K562 (cell line): ENCODE measurements at regions not wholly inside any gene's neighbourhood (a gene's known extent, or its start where the extent isn't known, plus 50 kb on each side); places are given as distances from the start of the nearest gene placed in this dataset.

Source experiments
- ATAC-seq: fragments of 200-7000 bp; cut with Tn5 transposase; 3 replicates; pipeline ENCODE4 v1.9.1; 2020; ENCODE audit warnings: moderate library complexity
- BruUV-seq: library from RNA; stranded (reverse); fragments of 400-500 nt; replicated peaks from 2 replicates; lab custom pipeline; 2021; lab: Mats Ljungman, UMichigan
- CTCF ChIA-PET: fragments of 300-600 bp; formaldehyde crosslinking; extraction: SDS; loops from one replicate; lab custom pipeline; 2021; ENCODE audit warnings: low intra/inter-chr PET ratio; lab: Yijun Ruan, JAX
- POLR2A ChIA-PET: fragments of 300-600, 350-650 bp; sonication (Branson Sonifier 250); formaldehyde crosslinking; extraction: SDS; loops from one replicate; lab custom pipeline; 2021; ENCODE audit warnings: antibody characterized with exemption, inconsistent platforms; lab: Yijun Ruan, JAX
- DNase-seq, 4 experiments: peaks; one replicate each; pipeline versions ENCODE4 v3.0.0 to v3.0.0-alpha.2; 2011 to 2018; ENCODE audit warnings: low spot score in 3 of 4, mixed read lengths in 3 of 4; ENCODE audit errors: extremely low read depth in 1 of 4
- FAIRE-seq: peaks from 2 replicates; lab custom pipeline; 2011; peaks lifted over from hg19 to GRCh38; lab: Jason Lieb, UNC
- H2AFZ ChIP-seq: 2 replicates; pipeline ENCODE4 v1.6.0; 2011; ENCODE audit warnings: low read depth, low read length, control low read depth, inconsistent platforms
- H3K27ac ChIP-seq: fragments of 200-600 bp; 3 replicates; pipeline ENCODE4 v1.8.0; 2011; ENCODE audit warnings: low read depth, mild to moderate bottlenecking, control low read depth, inconsistent platforms, low read length, moderate library complexity, mixed read lengths; ENCODE audit errors: extremely low read depth
- H3K27me3 ChIP-seq, 2 experiments: fragments of 300-600 bp in 1 of 2; 2 replicates in 1 of 2; 3 replicates in 1 of 2; pipeline versions ENCODE4 v1.6.0 to v1.8.0; 2011; ENCODE audit warnings: inconsistent platforms in 2 of 2, low read length in 2 of 2, mild to moderate bottlenecking in 1 of 2, mixed read lengths in 1 of 2, moderate library complexity in 1 of 2; ENCODE audit not compliant: control insufficient read depth in 2 of 2, insufficient read depth in 2 of 2
- H3K36me3 ChIP-seq: fragments of 300-600 bp; 3 replicates; pipeline ENCODE4 v1.8.0; 2011; ENCODE audit warnings: mild to moderate bottlenecking, low read length, inconsistent platforms; ENCODE audit not compliant: control insufficient read depth, insufficient read depth
- H3K4me1 ChIP-seq, 2 experiments: fragments of 200-600 bp in 1 of 2; replicated peaks in 1 of 2; 2 replicates in 1 of 2; 3 replicates in 1 of 2; pipeline versions ENCODE4 v1.5.1 to v1.8.0; 2011; ENCODE audit warnings: inconsistent platforms in 2 of 2, low read length in 2 of 2, mild to moderate bottlenecking in 1 of 2, mixed read lengths in 1 of 2, moderate library complexity in 1 of 2; ENCODE audit not compliant: control insufficient read depth in 2 of 2, insufficient read depth in 2 of 2
- H3K4me2 ChIP-seq: 2 replicates; pipeline ENCODE4 v1.6.1; 2011; ENCODE audit warnings: low read length, control low read depth, inconsistent platforms, mixed read lengths; ENCODE audit not compliant: insufficient read depth
- H3K4me3 ChIP-seq: fragments of 200-600 bp; sonication (generic), shearing (Covaris generic); 2 replicates; pipeline ENCODE4 v1.5.1; 2016; ENCODE audit warnings: control low read depth, inconsistent platforms
- H3K79me2 ChIP-seq: fragments of 200-600 bp; 3 replicates; pipeline ENCODE4 v1.8.0; 2011; ENCODE audit warnings: low read length, inconsistent platforms; ENCODE audit not compliant: control insufficient read depth, insufficient read depth
- H3K9ac ChIP-seq, 2 experiments: 2 replicates each; pipeline versions ENCODE4 v1.6.0 to v1.6.1; 2011; ENCODE audit warnings: low read depth in 2 of 2, low read length in 2 of 2, control low read depth in 1 of 2, inconsistent platforms in 1 of 2, mild to moderate bottlenecking in 1 of 2, mixed read lengths in 1 of 2; ENCODE audit not compliant: insufficient read depth in 1 of 2
- H3K9me1 ChIP-seq: one replicate; pipeline ENCODE4 v1.6.0; 2011; ENCODE audit warnings: inconsistent platforms, mild to moderate bottlenecking, low read length, moderate library complexity; ENCODE audit not compliant: control insufficient read depth, insufficient read depth
- H3K9me3 ChIP-seq: replicated peaks from 2 replicates; pipeline ENCODE4 v1.5.1; 2011; ENCODE audit warnings: low read depth, low read length, inconsistent platforms; ENCODE audit not compliant: control insufficient read depth, insufficient read depth
- H4K20me1 ChIP-seq: replicated peaks from 2 replicates; pipeline ENCODE4 v1.6.1; 2011; ENCODE audit warnings: low read length, inconsistent platforms, mixed read lengths; ENCODE audit not compliant: control insufficient read depth, insufficient read depth
- KDM1A ChIP-seq, 2 experiments: fragments of 450-650 bp; IDR thresholded peaks; 2 replicates each; pipeline ENCODE4 v1.6.1; 2016; ENCODE audit warnings: mild to moderate bottlenecking in 2 of 2
- NRF1 ChIP-seq, 2 experiments: fragments of 450-650 bp; IDR thresholded peaks in 1 of 2; conservative IDR thresholded peaks in 1 of 2; 2 replicates each; pipeline ENCODE4 v1.6.1; 2014; ENCODE audit warnings: mild to moderate bottlenecking in 2 of 2
- OTX1 ChIP-seq: fragments of 450-650 bp; formaldehyde crosslinking; IDR thresholded peaks from 2 replicates; pipeline ENCODE4 v1.4.0; 2022; ENCODE audit warnings: mild to moderate bottlenecking
- POLR2AphosphoS5 ChIP-seq: IDR thresholded peaks from 2 replicates; pipeline ENCODE4 v1.6.1; 2011; ENCODE audit warnings: mild to moderate bottlenecking, low read depth, low read length, moderate library complexity; ENCODE audit not compliant: control insufficient read depth, insufficient read depth
- POLR2G ChIP-seq: fragments of 200-400 bp; formaldehyde crosslinking; IDR thresholded peaks from 2 replicates; pipeline ENCODE4 v1.6.1; 2017; ENCODE audit warnings: low read depth, mild to moderate bottlenecking, antibody characterized with exemption, low read length, moderate library complexity
- XRCC3 ChIP-seq: fragments of 450-650 bp; IDR thresholded peaks from 2 replicates; pipeline ENCODE4 v1.6.1; 2017; ENCODE audit warnings: mild to moderate bottlenecking, moderate library complexity
- WGBS: fragments of 100-300 bp; shearing (Covaris generic); methylation state at CpG from one replicate; pipeline ENCODE4 v1.1.6; 2016; ENCODE audit warnings: low coverage, mixed read lengths; ENCODE audit not compliant: insufficient coverage; ENCODE audit errors: missing lambda C conversion rate; 5-methylcytosine and 5-hydroxymethylcytosine counted together
- in situ Hi-C: fragments of 300-500 bp; cut with MboI; formaldehyde crosslinking; loops from 4 replicates; pipeline ENCODE4 v1.15.0; 2018; ENCODE audit warnings: inconsistent platforms, mixed read lengths
- intact Hi-C: fragments of 100-400 bp; cut with micrococcal nuclease; formaldehyde crosslinking; loops from 2 replicates; pipeline ENCODE4 v1.14.2; 2022
- TF ChIP-seq, protein P1 (sequence below), 2 experiments: fragments of 450-650 bp in 1 of 2; sonication (generic) in 1 of 2; formaldehyde crosslinking in 1 of 2; IDR thresholded peaks in 1 of 2; conservative IDR thresholded peaks in 1 of 2; 2 replicates each; pipeline versions ENCODE4 v1.6.1 to v1.8.1; 2016 to 2023; ENCODE audit warnings: mild to moderate bottlenecking in 2 of 2, moderate library complexity in 2 of 2, inconsistent platforms in 1 of 2, missing genetic modification reagents in 1 of 2
- TF ChIP-seq, protein P2 (sequence below), 2 experiments: fragments of 450-650 bp; formaldehyde crosslinking in 1 of 2; IDR thresholded peaks; 2 replicates each; pipeline versions ENCODE4 v1.4.0 to v1.6.1; 2014 to 2020; ENCODE audit warnings: mild to moderate bottlenecking in 2 of 2, borderline replicate concordance in 1 of 2, low read depth in 1 of 2

DNA sequence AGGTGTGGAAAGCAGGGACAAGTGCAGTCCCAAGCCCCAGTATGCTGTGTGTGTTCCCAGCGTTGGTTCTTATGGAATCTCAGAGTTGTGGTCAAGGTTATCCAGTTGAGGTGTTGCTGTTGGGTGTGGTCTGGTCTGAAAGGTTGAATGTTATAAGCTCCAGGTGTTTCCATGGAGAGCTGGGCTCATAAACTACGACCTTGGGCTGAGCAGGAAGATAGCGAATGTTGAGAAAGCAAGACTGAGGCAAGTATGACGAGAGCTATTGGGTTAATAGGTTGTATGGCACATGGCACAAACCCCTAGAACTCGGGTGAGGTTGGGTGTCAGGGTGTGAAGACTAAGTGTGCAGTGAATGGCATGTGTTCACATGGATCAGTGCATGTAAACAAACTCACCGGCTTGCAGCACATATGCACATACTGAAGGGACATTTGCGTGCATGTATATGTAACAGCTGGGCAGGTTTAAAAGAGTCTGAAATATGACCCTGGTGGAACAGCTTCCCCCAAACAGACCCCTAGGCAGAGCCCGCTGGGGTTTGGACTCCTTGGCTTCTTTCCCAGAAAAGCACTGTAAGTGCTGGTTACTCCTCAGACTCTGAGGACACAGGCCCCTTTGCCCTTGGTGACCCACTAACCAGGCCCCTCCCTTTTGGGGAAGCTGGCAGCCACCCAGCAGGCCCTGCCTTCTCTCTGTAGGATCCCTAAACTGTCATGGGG lies 117.5 kb downstream of the NAV1 start (continued):
- TF ChIP-seq POLR2G (no peak), POLR2AphosphoS5 (no peak)

DNA sequence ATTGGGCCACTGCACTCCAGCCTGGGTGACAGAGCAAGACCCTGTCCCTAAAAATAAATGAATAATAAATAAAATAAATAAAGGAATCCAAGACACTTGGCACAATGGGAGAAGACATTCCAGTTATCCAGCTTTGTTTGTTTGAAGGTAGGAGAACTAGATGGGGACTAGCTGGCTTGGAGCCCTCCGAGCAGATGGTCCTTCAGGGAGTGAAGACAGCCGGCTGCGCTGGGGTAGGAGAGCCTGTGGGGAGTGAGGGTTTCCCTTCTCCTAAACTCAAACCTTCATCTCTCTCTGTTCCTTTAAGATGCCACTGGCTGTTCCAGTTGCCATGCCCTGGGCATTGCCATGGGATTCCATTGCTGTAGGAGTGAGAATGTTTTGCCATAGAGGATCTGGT lies 120.6 kb downstream of the NAV1 start:
- peaks cover 4% of the 10 kb centered on the region; the same call in 1 of the 2 replicates for H4K20me1 ChIP-seq
- H3K4me3 ChIP-seq, result no peak overlapping the region
- DNase-seq (no peak), ATAC-seq (no peak), FAIRE-seq (no peak)
- H3K27ac ChIP-seq, result no peak overlapping the region
- H3K36me3 ChIP-seq, result no peaks in the 10 kb centered on the region
- H2AFZ ChIP-seq, result no peak overlapping the region
- peaks cover 0 to 21% of the 10 kb centered on the region in 2 experiments; a peak in 4 of 5 replicates for H3K4me1 ChIP-seq
- H3K9ac ChIP-seq, result no peak overlapping the region
- CTCF ChIA-PET, result no interaction called here
- H3K79me2 ChIP-seq, result no peaks in the 10 kb centered on the region; the same call in 2 of the 3 replicates
- POLR2A ChIA-PET, result interaction anchor here (1.2 to 1.4 kb wide), 2 partner anchors 10 to 13 kb away, joined by 4 to 8 read pairs; no protein-coding TSS in a partner anchor
- 54% methylated on average over 3 of the region's 3 CpGs for whole genome bisulfite sequencing
- in situ Hi-C loops, result no loop called here
- H3K27me3 ChIP-seq, result no peaks in the 10 kb centered on the region
- intact Hi-C loops, result no loop called here
- no peak overlapping the region for H3K4me2 ChIP-seq
- no TSS peak for BruUV-seq
- H3K9me3 ChIP-seq, result no peaks in the 10 kb centered on the region
- H3K9me1 ChIP-seq, result no peaks in the 10 kb centered on the region
- TF ChIP-seq, protein P1, sequence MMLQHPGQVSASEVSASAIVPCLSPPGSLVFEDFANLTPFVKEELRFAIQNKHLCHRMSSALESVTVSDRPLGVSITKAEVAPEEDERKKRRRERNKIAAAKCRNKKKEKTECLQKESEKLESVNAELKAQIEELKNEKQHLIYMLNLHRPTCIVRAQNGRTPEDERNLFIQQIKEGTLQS (IDR thresholded peaks at IDR 0.05), result no peak
- TF ChIP-seq, protein P1 (CRISPR knock-in tag; conservative IDR thresholded peaks at IDR 0.05), result no peak
- TF ChIP-seq, protein P2, sequence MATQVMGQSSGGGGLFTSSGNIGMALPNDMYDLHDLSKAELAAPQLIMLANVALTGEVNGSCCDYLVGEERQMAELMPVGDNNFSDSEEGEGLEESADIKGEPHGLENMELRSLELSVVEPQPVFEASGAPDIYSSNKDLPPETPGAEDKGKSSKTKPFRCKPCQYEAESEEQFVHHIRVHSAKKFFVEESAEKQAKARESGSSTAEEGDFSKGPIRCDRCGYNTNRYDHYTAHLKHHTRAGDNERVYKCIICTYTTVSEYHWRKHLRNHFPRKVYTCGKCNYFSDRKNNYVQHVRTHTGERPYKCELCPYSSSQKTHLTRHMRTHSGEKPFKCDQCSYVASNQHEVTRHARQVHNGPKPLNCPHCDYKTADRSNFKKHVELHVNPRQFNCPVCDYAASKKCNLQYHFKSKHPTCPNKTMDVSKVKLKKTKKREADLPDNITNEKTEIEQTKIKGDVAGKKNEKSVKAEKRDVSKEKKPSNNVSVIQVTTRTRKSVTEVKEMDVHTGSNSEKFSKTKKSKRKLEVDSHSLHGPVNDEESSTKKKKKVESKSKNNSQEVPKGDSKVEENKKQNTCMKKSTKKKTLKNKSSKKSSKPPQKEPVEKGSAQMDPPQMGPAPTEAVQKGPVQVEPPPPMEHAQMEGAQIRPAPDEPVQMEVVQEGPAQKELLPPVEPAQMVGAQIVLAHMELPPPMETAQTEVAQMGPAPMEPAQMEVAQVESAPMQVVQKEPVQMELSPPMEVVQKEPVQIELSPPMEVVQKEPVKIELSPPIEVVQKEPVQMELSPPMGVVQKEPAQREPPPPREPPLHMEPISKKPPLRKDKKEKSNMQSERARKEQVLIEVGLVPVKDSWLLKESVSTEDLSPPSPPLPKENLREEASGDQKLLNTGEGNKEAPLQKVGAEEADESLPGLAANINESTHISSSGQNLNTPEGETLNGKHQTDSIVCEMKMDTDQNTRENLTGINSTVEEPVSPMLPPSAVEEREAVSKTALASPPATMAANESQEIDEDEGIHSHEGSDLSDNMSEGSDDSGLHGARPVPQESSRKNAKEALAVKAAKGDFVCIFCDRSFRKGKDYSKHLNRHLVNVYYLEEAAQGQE (IDR thresholded peaks at IDR 0.05; ENCODE audit: borderline replicate concordance), result no peak
- TF ChIP-seq, protein P2 (CRISPR knock-in tag; IDR thresholded peaks at IDR 0.05; ENCODE audit: low read depth), result no peak
- TF ChIP-seq NRF1 (conservative IDR thresholded peaks at IDR 0.05 in 1 of 2, IDR thresholded peaks at IDR 0.05 in 1 of 2) (no peak), KDM1A (IDR thresholded peaks at IDR 0.05) (no peak), XRCC3 (no peak), OTX1 (no peak)
